ENCODE measurements at regions not wholly inside any gene's neighbourhood (a gene's known extent, or its start where the extent isn't known, plus 50 kb on each side); places are given as distances from the start of the nearest gene placed in this dataset.
A peak's percentile ranks its signal among the peaks of the same experiment; 100 is the strongest.

GRCh38 chr16:7093511-7093910, 239.1 kb upstream of the RBFOX1 start:
- no peak for DNase-seq (ENCODE audit: low spot score)

- no peak for DNase-seq (ENCODE audit: low spot score)
Measured at GRCh38 chr16:7090628-7091115, 242.0 kb upstream of the RBFOX1 start.

- DNase-seq (ENCODE audit: low spot score): no peak
Measured at GRCh38 chr16:7089751-7090150, 242.9 kb upstream of the RBFOX1 start.

GRCh38 chr16:7088711-7089110, 243.9 kb upstream of the RBFOX1 start:
- DNase-seq (ENCODE audit: low spot score): no peak

GRCh38 chr16:7086822-7087616, 245.6 kb upstream of the RBFOX1 start:
- peak; percentile 29 for DNase-seq (ENCODE audit: low spot score)

- no peak for DNase-seq (ENCODE audit: low spot score)
Measured at GRCh38 chr16:7085776-7086175, 246.9 kb upstream of the RBFOX1 start.

- DNase-seq (ENCODE audit: low spot score): no peak
Measured at GRCh38 chr16:7083096-7083495, 249.5 kb upstream of the RBFOX1 start.

- DNase-seq (ENCODE audit: low spot score): no peak
Measured at GRCh38 chr16:7077636-7078035, 255.0 kb upstream of the RBFOX1 start.

GRCh38 chr16:7074715-7075114, 257.9 kb upstream of the RBFOX1 start:
- no peak for DNase-seq (ENCODE audit: low spot score)

GRCh38 chr16:7057458-7057857, 275.2 kb upstream of the RBFOX1 start:
- no peak for DNase-seq (ENCODE audit: low spot score)

GRCh38 chr16:7055443-7055842, 277.2 kb upstream of the RBFOX1 start:
- DNase-seq (ENCODE audit: low spot score): no peak

GRCh38 chr16:7051591-7052349, 280.9 kb upstream of the RBFOX1 start:
- no peak for DNase-seq (ENCODE audit: low spot score)

GRCh38 chr16:7044331-7044730, 288.3 kb upstream of the RBFOX1 start:
- no peak for DNase-seq (ENCODE audit: low spot score)

GRCh38 chr16:7038475-7038874, 294.2 kb upstream of the RBFOX1 start:
- no peak for DNase-seq (ENCODE audit: low spot score)

- no peak for DNase-seq (ENCODE audit: low spot score)
Measured at GRCh38 chr16:7037495-7037894, 295.1 kb upstream of the RBFOX1 start.

GRCh38 chr16:7031031-7031430, 301.6 kb upstream of the RBFOX1 start:
- DNase-seq (ENCODE audit: low spot score): no peak

- DNase-seq (ENCODE audit: low spot score): no peak
Measured at GRCh38 chr16:7027401-7027800, 305.2 kb upstream of the RBFOX1 start.

- no peak for DNase-seq (ENCODE audit: low spot score)
Measured at GRCh38 chr16:7026639-7027038, 306.0 kb upstream of the RBFOX1 start.

GRCh38 chr16:7025616-7026190, 306.9 kb upstream of the RBFOX1 start:
- DNase-seq (ENCODE audit: low spot score): peak; percentile 72

- DNase-seq (ENCODE audit: low spot score): no peak
Measured at GRCh38 chr16:7021653-7022275, 310.9 kb upstream of the RBFOX1 start.

- no peak for DNase-seq (ENCODE audit: low spot score)
Measured at GRCh38 chr16:7017006-7017662, 315.5 kb upstream of the RBFOX1 start.

- DNase-seq (ENCODE audit: low spot score): no peak
Measured at GRCh38 chr16:7014756-7015155, 317.9 kb upstream of the RBFOX1 start.

Measured in RKO (cell line).